OCI-LY3 (cell line): ENCODE measurements at regions not wholly inside any gene's neighbourhood (a gene's known extent, or its start where the extent isn't known, plus 50 kb on each side); places are given as distances from the start of the nearest gene placed in this dataset.

Source experiments
- CTCF ChIP-seq: fragments of 200-600, 300-600 bp; sonication (generic); IDR thresholded peaks from 2 replicates; pipeline ENCODE4 v1.5.1; 2014; ENCODE audit warnings: antibody characterized with exemption, low read length, low read depth
- EZH2phosphoT487 ChIP-seq: fragments of 200-600 bp; shearing (Covaris generic); IDR thresholded peaks from 2 replicates; pipeline ENCODE4 v1.6.1; 2018; ENCODE audit warnings: antibody characterized with exemption, mixed run types, low read depth

DNA sequence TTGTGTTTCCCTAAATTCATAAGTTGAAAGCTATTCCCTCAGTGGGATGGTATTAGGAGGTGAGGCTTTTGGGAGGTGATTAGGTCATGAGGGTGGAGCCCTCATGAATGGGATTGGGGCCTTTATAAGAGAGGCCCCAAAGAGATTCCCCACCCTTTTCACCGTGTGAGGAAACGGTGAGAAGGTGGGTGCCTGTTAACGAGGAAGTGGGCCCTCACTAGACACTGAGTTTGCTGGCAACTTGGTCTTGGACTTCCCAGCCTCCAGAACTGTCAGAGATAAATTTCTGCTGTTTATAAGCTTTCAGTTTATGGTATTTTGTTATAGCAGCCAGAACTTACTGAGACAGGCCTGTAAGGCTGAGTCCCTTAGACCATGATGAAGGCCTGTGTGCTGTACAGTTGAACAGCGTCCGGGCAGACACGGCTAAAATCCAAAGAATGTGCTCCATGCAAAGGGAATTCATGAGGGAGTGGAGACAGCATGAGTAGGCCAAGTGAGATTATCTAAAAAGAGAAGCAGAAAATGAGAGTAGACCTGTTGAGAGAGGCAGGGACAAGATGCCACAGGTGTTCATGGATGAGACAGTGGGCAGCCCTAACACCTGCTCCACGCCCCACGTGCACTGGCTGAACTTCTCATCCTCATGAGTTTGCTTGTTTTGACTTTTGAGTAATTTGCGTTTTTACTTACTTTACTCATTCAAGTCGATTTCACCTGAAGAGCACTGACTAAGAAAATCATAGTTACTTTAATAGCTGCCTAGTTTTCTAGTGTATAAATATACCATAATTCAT is 66.9 kb upstream of the SFMBT2 start:
- TF ChIP-seq CTCF: no peak
- no peak for TF ChIP-seq EZH2phosphoT487
